ENCODE measurements at regions not wholly inside any gene's neighbourhood (a gene's known extent, or its start where the extent isn't known, plus 50 kb on each side); places are given as distances from the start of the nearest gene placed in this dataset.
A peak's percentile ranks its signal among the peaks of the same experiment; 100 is the strongest.

DNA sequence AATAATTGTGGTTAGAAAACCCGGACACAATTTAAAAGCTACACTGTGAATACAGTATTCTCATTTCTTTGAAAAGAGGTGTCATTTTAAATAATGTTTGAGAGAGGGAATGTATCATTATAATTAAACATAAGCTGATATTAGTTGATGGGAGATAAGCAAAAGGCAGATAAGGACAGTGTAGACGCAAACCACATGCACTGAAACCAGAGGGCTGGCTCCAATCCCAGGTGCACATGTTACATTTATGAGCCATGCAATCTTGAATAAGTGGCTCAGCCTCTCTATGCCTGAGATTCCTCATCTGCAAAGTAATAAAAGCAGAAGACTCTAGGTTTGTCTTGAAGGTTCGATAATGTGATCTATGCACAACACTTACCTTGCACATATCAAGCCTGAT, 238.7 kb downstream of the EFNB2 start:
- Histone ChIP-seq H3K9ac (ENCODE audit: insufficient read depth, low read length) (no peak overlapping the region), H3K9me3 (ENCODE audit: control insufficient read depth, insufficient read depth, low read depth, low read length) (no peaks in the 10 kb centered on the region), H3K4me1 (ENCODE audit: control insufficient read depth, extremely low read depth, insufficient read depth, low read length) (no peaks in the 10 kb centered on the region), H3K79me2 (ENCODE audit: control insufficient read depth, insufficient read depth, low read length) (no peaks in the 10 kb centered on the region), H3K4me2 (ENCODE audit: extremely low read depth, insufficient read depth, low read length) (no peak overlapping the region), H4K20me1 (ENCODE audit: control insufficient read depth, extremely low read depth, insufficient read depth, low read length) (no peaks in the 10 kb centered on the region), H3K36me3 (ENCODE audit: control insufficient read depth, insufficient read depth, low read length) (no peaks in the 10 kb centered on the region), H3K27ac (ENCODE audit: insufficient read depth, low read length) (no peak overlapping the region), H3K4me3 (replicated peaks in 1 of 4; ENCODE audit: control extremely low read depth in 1 of 4, insufficient read depth in 1 of 4, low read depth in 3 of 4, low read length in 4 of 4) (no peak overlapping the region), H3K27me3 (ENCODE audit: control insufficient read depth, insufficient read depth, low read length) (no peaks in the 10 kb centered on the region), H2AFZ (ENCODE audit: low read length) (no peak overlapping the region)
- DNase-seq (ENCODE audit: low read depth in 2 of 2) = peak; percentile 6 to 52
- TF ChIP-seq EZH2 (IDR thresholded peaks at IDR 0.05; ENCODE audit: low read length, missing control alignments) (no peak), CTCF (conservative IDR thresholded peaks at IDR 0.05 in 1 of 2, IDR thresholded peaks at IDR 0.05 in 1 of 2; ENCODE audit: low read depth in 1 of 2, low read length in 2 of 2) (no peak)

DNA sequence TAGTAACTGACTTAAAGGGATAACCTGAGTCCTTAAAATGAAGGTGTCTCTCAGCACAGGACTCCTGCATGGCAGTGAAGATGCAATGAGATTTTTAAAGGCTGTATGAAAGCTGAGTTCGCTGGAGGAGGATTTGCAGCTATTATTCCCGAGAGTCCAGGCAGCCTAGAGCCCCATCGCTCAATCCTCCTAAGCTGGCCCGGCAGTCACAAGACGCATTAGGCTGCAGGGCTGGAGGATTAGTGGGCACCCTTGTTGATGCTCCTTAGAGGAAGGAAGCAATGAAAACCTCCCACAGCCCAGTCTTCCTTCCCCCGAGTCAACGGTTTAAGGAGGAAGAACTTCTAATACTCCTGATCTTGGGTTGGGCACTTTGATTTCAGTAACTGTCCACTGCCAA, 239.5 kb downstream of the EFNB2 start:
- Histone ChIP-seq H3K4me1 (ENCODE audit: control insufficient read depth, extremely low read depth, insufficient read depth, low read length) (no peaks in the 10 kb centered on the region), H3K79me2 (ENCODE audit: control insufficient read depth, insufficient read depth, low read length) (no peaks in the 10 kb centered on the region), H3K4me3 (replicated peaks in 1 of 4; ENCODE audit: control extremely low read depth in 1 of 4, insufficient read depth in 1 of 4, low read depth in 3 of 4, low read length in 4 of 4) (no peak overlapping the region), H3K9me3 (ENCODE audit: control insufficient read depth, insufficient read depth, low read depth, low read length) (no peaks in the 10 kb centered on the region), H4K20me1 (ENCODE audit: control insufficient read depth, extremely low read depth, insufficient read depth, low read length) (no peaks in the 10 kb centered on the region), H3K27me3 (ENCODE audit: control insufficient read depth, insufficient read depth, low read length) (no peaks in the 10 kb centered on the region), H3K4me2 (ENCODE audit: extremely low read depth, insufficient read depth, low read length) (no peak overlapping the region), H2AFZ (ENCODE audit: low read length) (no peak overlapping the region), H3K27ac (ENCODE audit: insufficient read depth, low read length) (no peak overlapping the region), H3K9ac (ENCODE audit: insufficient read depth, low read length) (no peak overlapping the region), H3K36me3 (ENCODE audit: control insufficient read depth, insufficient read depth, low read length) (no peaks in the 10 kb centered on the region)
- no peak for DNase-seq (ENCODE audit: low read depth in 2 of 2)
- TF ChIP-seq CTCF (conservative IDR thresholded peaks at IDR 0.05 in 1 of 2, IDR thresholded peaks at IDR 0.05 in 1 of 2; ENCODE audit: low read depth in 1 of 2, low read length in 2 of 2) = no peak
- TF ChIP-seq EZH2 (IDR thresholded peaks at IDR 0.05; ENCODE audit: low read length, missing control alignments) = no peak

- Histone ChIP-seq H2AFZ (ENCODE audit: low read length) (no peak overlapping the region), H3K4me2 (ENCODE audit: extremely low read depth, insufficient read depth, low read length) (no peak overlapping the region)
Measured at GRCh38 chr13:106291006-106291405, 244.5 kb downstream of the EFNB2 start.

More at GRCh38 chr13:106291006-106291405, 244.5 kb downstream of the EFNB2 start:
- H3K4me3 ChIP-seq (replicated peaks in 1 of 4; ENCODE audit: control extremely low read depth in 1 of 4, insufficient read depth in 1 of 4, low read depth in 3 of 4, low read length in 4 of 4) = no peak overlapping the region
- no peaks in the 10 kb centered on the region for H3K27me3 ChIP-seq (ENCODE audit: control insufficient read depth, insufficient read depth, low read length)
- DNase-seq (ENCODE audit: low read depth in 2 of 2) = peak; percentile 34 to 71
- H3K9me3 ChIP-seq (ENCODE audit: control insufficient read depth, insufficient read depth, low read depth, low read length) = no peaks in the 10 kb centered on the region
- H3K27ac ChIP-seq (ENCODE audit: insufficient read depth, low read length) = no peak overlapping the region
- no peak overlapping the region for H3K9ac ChIP-seq (ENCODE audit: insufficient read depth, low read length)
- H3K36me3 ChIP-seq (ENCODE audit: control insufficient read depth, insufficient read depth, low read length) = no peaks in the 10 kb centered on the region
- H3K79me2 ChIP-seq (ENCODE audit: control insufficient read depth, insufficient read depth, low read length) = no peaks in the 10 kb centered on the region
- H4K20me1 ChIP-seq (ENCODE audit: control insufficient read depth, extremely low read depth, insufficient read depth, low read length) = no peaks in the 10 kb centered on the region
- no peak for TF ChIP-seq EZH2 (IDR thresholded peaks at IDR 0.05; ENCODE audit: low read length, missing control alignments)
- TF ChIP-seq CTCF (conservative IDR thresholded peaks at IDR 0.05 in 1 of 2, IDR thresholded peaks at IDR 0.05 in 1 of 2; ENCODE audit: low read depth in 1 of 2, low read length in 2 of 2) = no peak
- no peaks in the 10 kb centered on the region for H3K4me1 ChIP-seq (ENCODE audit: control insufficient read depth, extremely low read depth, insufficient read depth, low read length)
